ENCODE measurements at regions not wholly inside any gene's neighbourhood (a gene's known extent, or its start where the extent isn't known, plus 50 kb on each side); places are given as distances from the start of the nearest gene placed in this dataset.

DNA sequence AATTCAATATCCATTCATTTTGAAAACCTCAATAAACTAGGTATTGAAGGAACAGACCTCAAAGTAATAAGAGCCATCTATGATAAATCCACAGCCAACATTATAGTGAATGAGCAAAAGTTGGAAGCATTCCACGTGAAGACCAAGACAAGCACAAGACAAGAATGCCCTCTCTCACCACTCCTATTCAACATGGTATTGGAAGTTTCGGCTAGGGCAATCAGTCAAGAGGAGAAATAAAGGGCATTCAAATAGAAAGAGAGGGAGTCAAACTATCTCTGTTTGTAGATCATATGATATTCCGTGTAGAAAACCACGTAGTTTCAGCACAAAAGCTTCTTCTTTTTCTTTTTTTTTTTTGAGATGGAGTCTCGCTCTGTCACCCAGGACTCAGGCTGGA is 550.3 kb downstream of the FSCB start:
- DNase-seq, result no peak

DNA sequence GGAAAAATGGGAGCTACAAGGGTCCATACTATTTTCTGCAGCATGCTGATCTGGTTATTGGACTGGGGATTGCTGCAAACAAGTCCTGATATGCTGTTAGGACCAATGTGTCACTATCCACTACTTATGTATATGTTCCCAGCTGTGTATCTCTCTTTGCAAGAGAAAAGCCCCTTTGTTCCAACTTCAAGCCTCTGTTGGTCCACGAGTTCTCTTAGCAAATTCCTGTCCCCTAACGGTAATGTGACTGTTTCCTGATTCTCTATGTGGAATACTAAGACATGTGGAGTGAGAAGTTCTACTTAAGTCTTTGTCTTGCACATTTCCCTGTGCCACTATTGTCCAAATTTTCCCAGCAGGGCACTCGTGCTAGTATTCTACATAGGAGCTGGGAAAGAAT is 557.7 kb downstream of the FSCB start:
- DNase-seq, result no peak

DNA sequence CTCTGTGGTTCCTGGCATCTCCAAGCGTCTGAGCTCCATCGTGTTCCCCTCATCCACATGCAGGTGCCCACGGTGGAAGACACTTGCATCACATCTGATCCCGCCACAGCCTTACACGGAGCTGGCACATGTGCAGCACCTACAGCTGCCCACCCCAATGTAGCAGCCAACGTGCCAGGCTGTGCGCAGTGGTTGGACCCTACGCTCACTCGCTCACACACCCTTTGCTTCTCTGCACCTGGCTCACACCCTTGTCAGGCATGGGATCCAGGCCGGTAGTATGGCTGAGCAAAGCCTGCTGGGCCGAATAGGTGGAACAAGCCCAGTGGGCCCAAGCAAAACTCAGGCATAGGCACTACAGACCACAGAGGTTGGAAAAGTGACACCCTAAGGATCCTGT is 567.2 kb downstream of the FSCB start:
- no peak for DNase-seq

DNA sequence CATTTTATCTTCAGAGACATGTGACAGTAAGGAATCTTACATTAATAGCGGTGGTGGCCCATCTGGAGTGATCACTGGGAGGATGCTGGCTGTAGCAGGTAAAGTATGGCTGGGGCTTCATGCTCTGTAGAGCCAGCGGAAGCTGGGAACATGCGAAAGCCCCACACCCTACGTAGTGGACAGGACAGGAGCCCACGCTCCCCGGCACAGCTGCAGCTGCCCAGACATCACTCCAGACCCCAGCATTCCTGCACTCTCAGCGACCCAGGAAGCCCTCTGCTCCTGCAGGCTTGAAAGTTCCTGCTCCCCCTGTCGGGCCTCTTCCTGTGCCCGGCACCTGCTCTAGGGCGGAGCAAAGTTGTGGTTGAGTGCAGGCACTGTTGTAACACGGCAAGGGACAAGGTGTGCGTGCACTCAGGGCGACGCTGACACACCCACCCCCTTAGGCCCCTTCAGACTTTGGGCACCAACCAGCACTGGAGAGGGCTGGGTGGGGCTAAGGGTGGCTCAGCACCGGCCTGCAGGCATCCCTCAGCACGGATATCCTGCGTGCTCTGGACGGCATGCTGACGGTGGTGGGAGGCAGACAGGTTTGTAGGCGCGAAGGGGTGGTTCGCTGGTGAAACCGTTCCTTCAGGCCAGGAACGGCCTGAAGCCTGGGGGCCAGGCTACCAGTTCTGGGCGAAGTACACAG is 568.3 kb downstream of the FSCB start:
- no peak for DNase-seq

DNA sequence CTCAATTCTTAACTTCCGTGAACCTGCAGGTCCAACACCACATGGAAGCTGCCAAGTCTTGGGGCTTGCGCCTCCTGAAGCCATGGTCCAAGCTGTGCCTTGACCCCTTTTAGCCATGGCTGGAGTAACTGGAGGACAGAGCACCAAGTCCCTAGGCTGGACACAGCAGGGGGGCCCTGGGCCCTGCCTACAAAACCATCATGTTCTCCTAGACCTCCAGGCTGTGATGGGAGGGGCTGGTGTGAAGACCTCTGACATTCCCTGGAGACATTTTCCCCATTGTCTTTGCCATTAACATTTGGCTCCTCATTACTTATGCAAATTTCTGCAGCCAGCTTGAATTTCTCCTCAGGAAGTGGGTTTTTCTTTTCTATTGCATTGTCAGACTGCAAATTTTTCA is 570.1 kb downstream of the FSCB start:
- DNase-seq, result no peak

DNA sequence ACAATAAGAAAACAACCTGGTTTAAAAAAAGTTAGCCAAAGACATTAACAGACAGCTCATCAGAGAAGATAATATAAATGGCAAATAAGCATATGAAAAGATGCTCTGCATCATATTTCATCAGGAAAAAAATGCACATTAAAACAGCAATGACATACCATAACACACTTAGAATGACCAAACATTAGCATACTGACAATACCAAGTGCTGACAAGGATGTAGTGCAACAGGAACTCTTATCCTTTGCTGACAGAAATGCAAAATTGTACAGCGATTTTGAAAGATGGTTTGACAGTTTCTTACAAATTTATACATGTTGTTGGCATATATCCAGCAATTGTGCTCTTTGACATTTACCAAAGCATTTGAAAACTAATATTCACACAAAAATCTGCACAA is 573.0 kb downstream of the FSCB start:
- DNase-seq, result no peak

DNA sequence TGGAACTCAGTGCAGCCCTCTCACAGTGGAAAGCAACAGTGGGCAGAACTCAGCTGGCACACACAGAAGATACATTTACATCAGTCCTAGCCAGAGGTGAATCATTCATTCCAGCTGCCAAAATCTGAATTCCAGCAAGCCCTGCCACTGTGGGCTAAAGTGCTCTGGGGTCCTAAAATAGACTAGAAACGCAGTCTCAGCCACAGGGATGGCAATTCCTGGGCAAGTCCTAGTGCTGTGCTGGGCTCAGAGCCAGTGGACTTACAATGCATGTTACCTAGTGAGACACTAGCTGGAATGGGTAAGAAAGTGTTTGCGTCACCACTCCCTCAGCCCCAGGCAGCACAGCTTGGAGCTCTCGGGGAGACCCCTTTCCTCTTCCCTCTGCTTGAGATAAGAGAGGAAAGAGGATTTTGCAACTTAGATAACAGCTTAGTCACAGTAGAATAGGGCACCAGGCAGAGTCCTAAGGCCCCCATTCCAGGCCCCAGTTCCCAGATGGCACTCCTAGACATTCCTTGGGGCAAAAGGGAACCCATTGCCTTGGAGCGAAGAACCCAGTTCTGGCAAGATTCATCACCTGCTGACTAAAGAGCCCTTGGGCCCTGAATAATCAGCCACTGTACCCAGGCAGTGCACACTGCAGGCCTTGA is 592.9 kb downstream of the FSCB start:
- no peak for DNase-seq

DNA sequence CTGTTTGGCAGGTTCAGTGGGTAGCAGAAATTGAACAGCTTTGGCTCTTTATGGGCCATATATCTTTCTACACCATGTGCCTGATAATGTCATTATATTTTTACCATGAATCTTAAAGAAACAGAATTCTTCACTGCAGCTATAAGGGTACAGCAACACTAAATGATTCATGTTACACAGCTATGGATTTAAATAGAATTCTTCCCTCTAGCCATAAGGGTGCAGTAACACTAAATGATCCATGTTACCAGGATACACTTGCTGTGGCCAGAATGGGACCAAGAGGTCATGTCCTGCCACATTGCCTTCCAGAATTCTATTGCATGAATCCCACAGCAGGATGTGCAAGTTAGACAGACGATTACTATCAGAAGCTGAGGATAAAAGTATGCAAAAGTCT is 603.9 kb downstream of the FSCB start:
- DNase-seq, result no peak

DNA sequence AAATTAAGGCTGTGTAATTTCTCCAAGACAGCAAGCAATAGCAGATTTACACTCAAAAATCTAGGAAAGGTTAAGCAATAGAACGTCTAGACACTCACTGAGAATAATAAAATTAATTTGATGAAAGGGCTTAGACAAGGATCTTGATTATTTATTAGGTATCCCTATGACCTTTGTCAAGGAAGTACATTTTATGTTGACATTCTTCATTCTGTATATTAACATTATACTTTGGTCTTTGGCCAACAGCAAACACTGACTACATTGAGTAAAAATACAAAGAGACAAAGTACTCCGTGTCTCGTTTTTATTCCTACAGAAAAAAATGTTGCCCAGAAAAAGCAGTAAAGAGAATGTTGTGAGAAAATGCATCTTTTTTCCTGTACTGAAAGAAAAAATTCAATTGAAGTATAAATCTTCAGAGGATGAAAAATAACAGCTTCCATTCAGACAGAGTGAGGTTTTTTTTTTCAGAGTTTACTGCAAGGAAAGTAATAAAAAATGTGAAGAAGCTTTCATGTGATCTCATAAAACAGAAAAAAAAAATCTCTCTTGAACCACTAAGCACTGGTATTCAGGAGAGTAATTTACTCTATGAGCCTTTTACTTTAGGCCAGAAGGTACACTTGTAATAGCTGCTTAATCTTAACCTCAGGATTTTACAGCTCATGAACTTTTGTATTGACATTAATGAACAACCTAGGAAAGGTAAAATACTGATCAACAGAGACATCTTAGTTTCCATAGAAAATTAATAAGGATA is 605.0 kb downstream of the FSCB start:
- no peak for DNase-seq

DNA sequence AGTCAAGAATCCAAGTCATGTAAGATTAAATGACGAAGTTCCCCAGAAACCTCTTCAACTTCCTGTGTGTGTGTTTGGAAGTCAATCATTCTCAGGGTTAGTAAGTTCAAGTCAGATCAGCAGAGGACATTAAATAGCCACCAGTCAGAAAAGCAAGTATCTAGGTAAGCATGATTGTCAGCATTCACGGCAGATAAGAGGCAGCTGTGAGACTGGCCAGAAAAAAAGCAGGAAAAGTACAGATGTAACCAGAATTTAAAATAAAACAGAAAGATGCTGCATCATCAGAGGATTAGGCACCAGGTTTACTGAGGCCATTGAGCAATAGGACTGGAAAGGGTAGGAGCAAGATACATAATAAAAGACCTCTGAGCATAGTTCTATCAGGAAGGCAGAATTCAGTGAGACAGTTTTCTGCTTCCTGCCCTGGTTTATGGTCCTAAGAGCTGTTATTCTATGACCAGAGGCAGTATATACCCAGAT is 606.9 kb downstream of the FSCB start:
- no peak for DNase-seq

DNA sequence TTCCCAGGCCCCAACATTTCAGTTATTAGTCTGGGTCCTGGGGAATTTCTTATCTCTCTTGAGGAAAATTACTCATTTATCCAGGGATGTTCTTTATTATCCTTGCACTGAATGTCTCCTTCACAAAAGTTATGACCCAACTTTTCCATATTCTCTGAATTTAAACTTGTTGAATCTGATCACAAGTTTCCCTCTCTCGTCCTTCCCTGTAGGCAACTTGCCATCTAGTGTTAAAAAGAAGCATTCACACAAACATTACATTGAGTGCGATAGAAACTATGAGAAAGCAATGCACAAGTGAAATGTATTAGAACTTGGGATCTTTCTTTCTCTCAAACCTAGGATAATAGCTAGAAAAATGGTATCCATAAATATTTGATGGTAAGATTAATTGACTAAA is 608.4 kb downstream of the FSCB start:
- no peak for DNase-seq

DNA sequence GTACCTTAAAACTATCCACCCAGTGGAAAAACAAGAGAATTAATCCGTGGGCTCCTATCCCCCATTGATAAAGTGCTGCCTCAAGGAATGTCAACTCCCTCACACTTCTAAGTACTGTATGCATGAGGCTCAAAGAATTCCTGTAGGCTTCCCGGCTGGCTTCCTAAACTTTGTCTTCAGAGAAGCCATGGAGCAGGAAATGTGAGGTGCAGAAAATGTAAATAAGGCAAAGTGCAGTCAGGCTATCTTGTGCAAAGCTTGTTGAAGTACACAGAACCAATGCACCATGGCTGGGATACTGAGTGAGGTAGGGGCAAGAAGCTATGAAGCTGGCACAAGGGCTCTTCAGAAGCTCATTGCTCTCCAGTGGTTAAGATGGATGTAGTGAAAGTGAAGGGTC is 611.0 kb downstream of the FSCB start:
- no peak for DNase-seq

DNA sequence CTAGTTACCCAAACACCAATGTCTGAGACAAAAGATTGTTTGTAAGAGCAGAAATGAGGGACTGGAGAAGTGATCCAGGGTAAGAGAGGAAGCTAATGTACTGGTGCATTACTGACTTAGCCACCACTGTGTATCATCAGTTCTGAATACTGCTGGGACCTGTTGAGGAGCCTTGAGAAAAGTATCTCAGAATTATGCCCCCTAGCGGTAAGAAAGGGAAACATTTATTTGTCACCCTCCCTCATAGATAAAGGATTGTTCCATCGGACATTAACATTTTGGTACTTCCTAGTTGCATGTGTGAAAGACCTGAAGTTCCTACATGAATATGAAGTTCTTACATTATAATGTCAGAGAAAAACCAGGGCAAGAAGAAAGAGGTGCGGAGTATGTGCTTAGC is 612.5 kb downstream of the FSCB start:
- DNase-seq, result no peak

DNA sequence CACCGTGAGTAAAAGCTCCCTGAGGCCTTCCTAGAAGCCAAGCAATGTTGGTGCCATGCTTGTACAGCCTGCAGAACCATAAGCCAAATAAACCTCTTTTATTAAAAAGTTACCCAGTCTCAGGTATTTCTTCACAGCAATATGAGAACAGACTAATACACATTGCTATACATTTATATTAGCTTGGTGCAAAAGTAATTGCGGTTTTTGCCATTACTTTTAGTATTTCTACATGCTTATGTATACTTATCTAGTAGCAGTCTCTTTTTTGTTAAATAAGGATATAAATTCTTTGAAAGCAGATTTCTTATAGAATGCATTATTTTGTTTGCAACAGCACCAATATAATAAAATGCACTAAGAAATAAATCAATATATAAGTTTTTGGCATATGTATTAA is 619.6 kb downstream of the FSCB start:
- no peak for DNase-seq

DNA sequence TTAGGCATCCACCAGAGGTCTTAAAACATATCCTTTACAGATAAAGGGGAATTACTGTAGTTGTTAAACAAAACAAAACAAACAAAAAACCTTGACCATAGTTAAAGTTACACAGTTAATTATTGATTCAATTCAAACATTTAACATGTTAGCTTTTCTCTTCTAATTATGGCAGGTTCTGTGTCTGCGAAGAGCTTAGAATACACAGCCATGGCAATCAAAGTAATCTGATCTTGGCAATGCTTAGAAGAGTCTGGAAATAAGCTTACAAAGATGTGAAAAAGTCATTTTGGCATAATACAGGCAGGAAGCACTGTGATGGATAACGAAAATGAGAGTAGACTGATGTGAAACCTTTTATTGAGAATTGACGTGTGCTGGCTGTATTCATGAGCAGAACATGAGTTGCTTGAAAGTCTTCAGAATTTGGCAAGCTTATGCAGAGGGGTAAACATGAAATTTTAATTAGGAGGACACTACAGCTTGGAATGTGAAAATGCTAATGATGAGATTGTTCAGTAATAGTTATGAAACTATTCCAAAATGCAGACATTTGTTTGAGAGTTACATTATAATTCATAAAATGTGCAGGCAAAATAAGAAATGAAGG is 629.6 kb downstream of the FSCB start:
- no peak for DNase-seq

DNA sequence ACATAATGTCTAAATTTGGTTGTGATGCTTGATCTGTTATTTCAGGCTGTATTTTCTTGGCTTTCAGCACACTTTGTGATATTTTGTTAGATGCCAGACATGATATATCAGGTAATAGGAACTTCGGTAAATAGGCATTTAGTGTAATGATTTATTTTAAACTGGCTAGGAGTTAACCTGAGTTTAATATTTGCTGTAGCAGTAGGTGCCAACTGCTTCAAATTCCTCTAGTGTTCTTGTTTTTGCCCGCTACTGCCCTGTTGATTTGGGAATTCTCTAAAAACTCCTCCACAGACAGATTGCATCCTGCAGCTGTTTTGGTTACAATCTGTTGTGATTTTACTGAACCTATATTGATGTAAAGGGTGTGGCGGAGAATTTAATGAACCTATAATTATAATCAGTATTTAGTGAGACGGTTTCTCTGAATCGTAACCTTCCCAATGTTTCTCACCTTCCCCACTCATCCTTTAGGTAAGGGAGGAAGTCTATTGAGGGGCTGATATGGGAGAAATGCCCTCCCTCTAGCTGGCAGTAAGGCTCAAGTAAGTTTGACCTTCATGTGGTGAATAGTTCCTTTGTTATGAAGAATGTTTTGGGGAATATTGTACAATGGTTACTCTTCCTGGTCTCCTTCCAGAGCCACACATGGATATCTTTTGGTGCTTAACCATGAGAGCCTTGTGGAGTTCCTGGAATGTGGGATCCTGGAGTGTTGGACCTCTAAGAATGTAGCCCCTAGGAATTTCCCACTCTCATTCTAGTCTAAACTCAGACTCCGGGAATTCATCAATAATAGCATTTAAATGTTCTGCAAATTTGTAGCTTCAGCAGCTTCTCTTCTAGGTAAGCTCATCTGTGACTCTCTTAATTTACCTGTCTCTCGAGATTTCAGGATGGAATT is 634.1 kb downstream of the FSCB start:
- no peak for DNase-seq

DNA sequence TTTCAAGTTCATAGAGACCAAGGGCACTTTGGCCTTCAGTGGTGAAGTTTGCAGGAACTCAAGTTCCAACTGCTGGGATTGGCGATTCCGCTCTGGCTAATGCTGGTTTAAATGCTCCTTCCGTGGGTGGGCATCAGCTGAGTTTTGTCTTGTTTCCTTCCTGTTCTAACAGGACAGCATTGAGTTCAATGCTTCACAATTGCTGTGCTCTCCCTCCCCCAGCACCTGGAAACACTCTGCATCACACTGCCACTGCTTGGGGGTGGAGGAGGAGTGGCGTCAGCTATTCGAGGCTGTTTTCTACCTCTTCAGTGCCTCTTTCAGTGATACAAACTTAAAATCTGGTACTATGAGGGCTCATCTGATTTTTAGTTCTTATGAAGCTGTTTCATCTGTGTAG is 634.9 kb downstream of the FSCB start:
- no peak for DNase-seq

DNA sequence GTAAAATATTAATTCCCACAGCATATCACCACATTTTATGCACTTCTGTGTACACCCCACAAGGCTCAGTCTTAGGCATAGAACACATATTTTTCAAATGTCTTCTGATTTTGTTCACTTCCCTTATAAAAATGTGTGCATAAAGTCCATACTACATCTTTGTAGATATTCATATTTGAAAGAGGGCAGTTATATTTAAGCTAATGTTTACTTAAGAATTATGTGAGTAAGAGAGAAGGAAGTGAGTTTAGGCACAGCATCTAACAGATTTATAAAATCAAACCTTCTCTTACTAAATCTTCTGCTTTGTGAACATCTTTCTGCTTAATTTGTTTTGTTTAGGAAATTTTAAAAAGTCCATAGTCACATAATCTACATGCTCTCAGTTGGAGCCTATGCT is 648.1 kb downstream of the FSCB start:
- no peak for DNase-seq

DNA sequence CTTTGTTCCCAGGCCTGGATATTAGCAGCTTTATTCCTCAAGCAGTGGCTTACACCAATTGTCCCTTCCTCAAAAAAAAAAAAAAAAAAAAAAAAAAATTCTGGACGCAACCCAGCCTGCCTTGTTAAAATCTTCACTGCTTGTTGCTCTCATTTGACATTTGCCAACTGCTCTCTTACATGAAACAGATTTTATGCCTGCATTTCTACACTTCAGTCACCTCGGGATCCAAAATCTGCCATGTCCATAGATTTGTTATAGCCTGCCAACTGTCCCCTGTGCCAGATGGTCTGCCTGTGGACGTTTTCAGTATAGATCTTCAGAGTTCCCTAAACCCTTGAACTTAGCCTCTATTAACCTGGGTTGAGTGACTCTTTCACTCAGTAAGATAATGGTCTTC is 651.5 kb downstream of the FSCB start:
- DNase-seq, result no peak

DNA sequence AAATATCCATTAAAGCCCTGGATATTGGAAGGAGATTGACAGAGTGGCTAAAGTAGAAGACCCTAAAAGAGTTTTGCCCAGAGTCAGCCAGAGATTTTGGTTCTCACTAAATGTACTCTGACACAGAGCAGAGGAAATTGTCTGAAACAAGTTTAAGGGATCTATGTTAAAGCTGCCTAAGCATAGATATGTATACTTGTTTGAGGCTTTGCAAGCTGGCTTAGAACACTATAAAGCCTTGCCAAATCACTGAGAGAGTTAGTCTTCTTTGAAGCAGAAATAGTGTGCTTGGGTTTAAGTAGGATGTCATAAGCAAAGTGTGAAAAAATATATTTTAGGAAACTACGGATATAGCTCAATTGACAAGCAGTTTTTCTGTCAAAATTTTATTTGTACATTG is 653.5 kb downstream of the FSCB start:
- DNase-seq, result no peak

DNA sequence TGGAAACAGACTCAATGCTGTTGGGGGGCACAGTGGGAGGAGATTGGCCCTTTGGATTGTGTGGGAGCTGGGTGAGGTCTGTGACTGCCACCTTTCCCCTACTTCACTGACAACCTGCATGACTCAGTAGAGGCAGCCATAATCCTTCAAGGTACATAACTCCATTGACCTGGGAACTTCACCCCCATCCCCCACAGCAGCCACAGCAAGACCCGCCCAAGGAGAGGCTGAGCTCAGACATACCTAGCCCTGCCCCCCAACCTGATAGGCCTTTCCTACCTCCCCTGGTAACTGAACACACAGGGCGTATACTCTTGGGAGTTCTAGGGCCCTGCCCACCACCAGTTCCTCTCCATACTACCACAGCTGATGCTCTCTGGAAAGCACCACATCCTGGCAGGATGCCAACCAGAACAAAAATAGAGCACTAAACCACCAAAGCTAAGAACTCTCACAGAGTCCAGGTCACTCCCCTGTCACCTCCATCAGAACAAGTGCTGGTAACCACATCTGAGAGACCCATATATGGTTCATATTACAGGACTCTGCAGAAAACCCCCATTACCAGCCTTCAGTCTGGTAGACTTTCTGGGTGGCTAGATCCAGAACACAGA is 703.9 kb downstream of the FSCB start:
- no peak for DNase-seq

DNA sequence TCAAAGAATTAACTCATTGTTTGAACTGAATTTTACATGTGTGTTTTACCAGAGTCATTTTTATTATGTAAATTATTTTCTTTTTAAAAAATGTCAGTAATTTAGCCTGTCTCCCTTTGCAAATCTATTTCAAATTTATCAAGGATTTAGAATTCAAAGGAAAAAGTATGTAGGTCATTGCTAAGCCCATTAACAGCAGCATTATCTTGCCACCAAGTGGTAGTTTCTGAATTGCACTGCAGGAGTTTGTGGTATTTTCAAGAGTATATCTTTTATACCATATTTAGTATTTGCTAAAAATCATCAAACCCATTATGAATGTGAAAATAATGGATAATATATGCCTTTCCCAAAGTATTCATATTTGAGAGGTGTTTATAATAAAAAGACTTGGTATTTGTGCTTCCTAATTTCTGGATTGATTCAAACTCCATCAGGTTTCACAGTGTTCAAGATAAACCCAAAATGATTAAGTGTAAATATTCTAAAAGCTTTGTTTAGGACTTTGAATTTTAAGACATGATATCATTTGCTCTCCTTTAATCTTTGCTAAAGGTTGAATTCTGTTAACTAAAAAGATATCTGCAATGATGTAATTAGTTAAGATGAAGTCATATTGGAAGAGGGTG is 711.4 kb downstream of the FSCB start:
- DNase-seq, result no peak

Measured in right hindlimb (tissue), 1 donor.